ENCODE measurements at regions not wholly inside any gene's neighbourhood (a gene's known extent, or its start where the extent isn't known, plus 50 kb on each side); places are given as distances from the start of the nearest gene placed in this dataset.

DNA sequence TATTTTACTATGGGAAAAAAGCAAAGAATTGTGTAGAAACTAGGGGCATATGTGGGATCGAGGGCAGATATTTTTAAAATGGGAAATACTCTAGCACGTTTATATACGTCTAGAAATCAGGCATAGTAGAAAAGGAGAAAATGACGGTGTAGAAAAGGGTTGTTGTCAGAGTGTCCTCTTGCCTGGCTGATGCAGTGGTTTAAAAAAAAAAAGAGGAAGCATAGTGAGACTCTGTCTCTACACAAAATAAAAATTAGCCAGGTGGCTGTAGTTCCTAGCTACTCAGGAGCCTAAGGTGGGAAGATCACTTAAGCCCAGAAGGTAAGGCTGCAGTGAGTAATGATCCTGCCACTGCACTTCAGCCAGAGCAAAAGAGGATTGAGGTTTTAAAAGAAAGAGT lies 64.7 kb upstream of the LRRC7 start:
- no peaks in the 10 kb centered on the region for H3K9me3 ChIP-seq (ENCODE audit: control insufficient read depth in 2 of 3, insufficient read depth in 1 of 3, low read length in 3 of 3)
- no peaks in the 10 kb centered on the region for H3K36me3 ChIP-seq (ENCODE audit: control insufficient read depth in 2 of 3, insufficient read depth in 3 of 3, low read length in 3 of 3)
- FAIRE-seq (no peak), DNase-seq (no peak)
- no peaks in the 10 kb centered on the region for H3K4me1 ChIP-seq (ENCODE audit: control insufficient read depth in 2 of 3, insufficient read depth in 2 of 3, low read depth in 1 of 3, low read length in 3 of 3)
- H3K4me3 ChIP-seq (ENCODE audit: low read length in 3 of 3): no peak overlapping the region
- intact Hi-C loops (cut with DNase I): no loop called here
- H3K27me3 ChIP-seq (ENCODE audit: control insufficient read depth, insufficient read depth, low read length): no peaks in the 10 kb centered on the region
- TF ChIP-seq CTCF (IDR thresholded peaks at IDR 0.05; ENCODE audit: borderline replicate concordance, extremely low read depth, insufficient read depth): no peak
- no peak overlapping the region for H3K9ac ChIP-seq (ENCODE audit: low read length in 3 of 3)
- no peak overlapping the region for H3K27ac ChIP-seq (ENCODE audit: low read depth in 2 of 2, low read length in 2 of 2)

DNA sequence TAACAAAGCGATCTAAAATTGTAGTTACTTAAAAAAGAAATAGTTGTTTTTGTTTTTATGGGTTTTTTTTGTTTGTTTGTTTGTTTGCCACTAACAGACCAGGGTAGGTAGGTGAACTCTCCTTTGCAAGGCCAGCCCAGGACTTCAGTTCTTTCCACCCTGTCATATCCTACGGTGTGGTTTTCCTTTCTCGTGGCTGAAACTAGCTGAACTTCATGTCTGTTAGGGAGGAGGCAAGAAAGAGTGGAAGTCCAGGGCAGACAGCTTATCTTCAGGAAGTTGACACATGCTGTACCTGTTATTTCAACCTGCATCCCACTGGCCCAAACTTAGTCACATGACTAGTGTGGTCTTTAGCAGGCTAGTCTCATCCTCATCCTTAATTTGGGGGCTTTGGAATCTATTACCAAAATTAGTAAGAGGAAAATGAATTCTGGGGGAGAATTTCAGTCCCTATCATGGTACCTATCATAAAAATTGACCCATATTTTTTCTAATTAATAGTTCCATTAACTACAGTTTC lies 62.9 kb upstream of the LRRC7 start:
- no peaks in the 10 kb centered on the region for H3K36me3 ChIP-seq (ENCODE audit: control insufficient read depth in 2 of 3, insufficient read depth in 3 of 3, low read length in 3 of 3)
- no peaks in the 10 kb centered on the region for H3K27me3 ChIP-seq (ENCODE audit: control insufficient read depth, insufficient read depth, low read length)
- no peaks in the 10 kb centered on the region for H3K9me3 ChIP-seq (ENCODE audit: control insufficient read depth in 2 of 3, insufficient read depth in 1 of 3, low read length in 3 of 3)
- no peak overlapping the region for H3K4me3 ChIP-seq (ENCODE audit: low read length in 3 of 3)
- H3K9ac ChIP-seq (ENCODE audit: low read length in 3 of 3): no peak overlapping the region
- no peak for FAIRE-seq
- no peaks in the 10 kb centered on the region for H3K4me1 ChIP-seq (ENCODE audit: control insufficient read depth in 2 of 3, insufficient read depth in 2 of 3, low read depth in 1 of 3, low read length in 3 of 3)
- intact Hi-C loops (cut with DNase I): no loop called here
- no peak for DNase-seq
- no peak overlapping the region for H3K27ac ChIP-seq (ENCODE audit: low read depth in 2 of 2, low read length in 2 of 2)
- TF ChIP-seq CTCF (IDR thresholded peaks at IDR 0.05; ENCODE audit: borderline replicate concordance, extremely low read depth, insufficient read depth): no peak

- Histone ChIP-seq H3K27me3 (ENCODE audit: control insufficient read depth, insufficient read depth, low read length) (no peaks in the 10 kb centered on the region), H3K36me3 (ENCODE audit: control insufficient read depth in 2 of 3, insufficient read depth in 3 of 3, low read length in 3 of 3) (no peaks in the 10 kb centered on the region), H3K9ac (ENCODE audit: low read length in 3 of 3) (no peak overlapping the region), H3K4me1 (ENCODE audit: control insufficient read depth in 2 of 3, insufficient read depth in 2 of 3, low read depth in 1 of 3, low read length in 3 of 3) (no peaks in the 10 kb centered on the region), H3K9me3 (ENCODE audit: control insufficient read depth in 2 of 3, insufficient read depth in 1 of 3, low read length in 3 of 3) (no peaks in the 10 kb centered on the region), H3K27ac (ENCODE audit: low read depth in 2 of 2, low read length in 2 of 2) (no peak overlapping the region), H3K4me3 (ENCODE audit: low read length in 3 of 3) (no peak overlapping the region)
- no peak for DNase-seq
- no peak for TF ChIP-seq CTCF (IDR thresholded peaks at IDR 0.05; ENCODE audit: borderline replicate concordance, extremely low read depth, insufficient read depth)
- FAIRE-seq: no peak
- intact Hi-C loops (cut with DNase I): no loop called here
These were observed 61.4 kb upstream of the LRRC7 start for GRCh38 chr1:69506311-69506710.

DNA sequence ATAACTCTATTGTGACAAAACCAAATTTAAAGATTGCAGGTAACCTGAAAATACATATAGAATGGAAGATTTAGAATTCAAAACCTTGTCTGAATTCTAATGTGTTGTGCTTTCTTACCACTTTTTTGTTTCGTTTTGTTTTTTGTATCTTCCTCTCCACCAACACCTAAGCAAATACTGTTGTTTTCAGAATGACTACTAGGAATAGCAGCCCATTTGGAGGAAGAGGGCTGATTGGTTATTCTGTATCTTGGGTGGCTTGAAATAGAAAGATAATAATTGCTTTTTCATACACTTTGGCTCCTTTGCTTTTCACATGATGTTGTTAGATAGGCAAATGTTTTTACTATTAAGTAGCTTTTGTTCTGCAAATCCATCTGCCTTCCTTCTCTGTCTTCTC lies 61.0 kb upstream of the LRRC7 start:
- no peak for TF ChIP-seq CTCF (IDR thresholded peaks at IDR 0.05; ENCODE audit: borderline replicate concordance, extremely low read depth, insufficient read depth)
- FAIRE-seq: no peak
- no peaks in the 10 kb centered on the region for H3K4me1 ChIP-seq (ENCODE audit: control insufficient read depth in 2 of 3, insufficient read depth in 2 of 3, low read depth in 1 of 3, low read length in 3 of 3)

More for the DNA sequence above, 61.0 kb upstream of the LRRC7 start:
- H3K27me3 ChIP-seq (ENCODE audit: control insufficient read depth, insufficient read depth, low read length): no peaks in the 10 kb centered on the region
- no peak overlapping the region for H3K27ac ChIP-seq (ENCODE audit: low read depth in 2 of 2, low read length in 2 of 2)
- intact Hi-C loops (cut with DNase I): no loop called here
- H3K4me3 ChIP-seq (ENCODE audit: low read length in 3 of 3): no peak overlapping the region
- H3K36me3 ChIP-seq (ENCODE audit: control insufficient read depth in 2 of 3, insufficient read depth in 3 of 3, low read length in 3 of 3): no peaks in the 10 kb centered on the region
- no peaks in the 10 kb centered on the region for H3K9me3 ChIP-seq (ENCODE audit: control insufficient read depth in 2 of 3, insufficient read depth in 1 of 3, low read length in 3 of 3)
- H3K9ac ChIP-seq (ENCODE audit: low read length in 3 of 3): no peak overlapping the region
- no peak for DNase-seq

Measured in kidney (tissue), 13 donors.